Uterus (tissue), 2 donors: ENCODE measurements at regions not wholly inside any gene's neighbourhood (a gene's known extent, or its start where the extent isn't known, plus 50 kb on each side); places are given as distances from the start of the nearest gene placed in this dataset.

Source experiments
- CTCF ChIP-seq, 4 experiments: fragments of 200-600 bp in 2 of 4; fragments of 450-650 bp in 2 of 4; sonication (generic) in 2 of 4; IDR thresholded peaks; one replicate each; pipeline ENCODE4 v1.5.1; 2016 to 2019; ENCODE audit warnings: antibody characterized with exemption in 4 of 4, mild to moderate bottlenecking in 2 of 4, moderate library complexity in 1 of 4
- POLR2A ChIP-seq, 2 donors: fragments of 450-650 bp; IDR thresholded peaks; one replicate each; pipeline ENCODE4 v1.6.1; 2016; ENCODE audit warnings: antibody characterized with exemption in 2 of 2, mild to moderate bottlenecking in 1 of 2, moderate library complexity in 1 of 2

- TF ChIP-seq CTCF (IDR thresholded peaks at IDR 0.05) = no peak
- TF ChIP-seq POLR2A (IDR thresholded peaks at IDR 0.05) = no peak
Measured at GRCh38 chr3:78165876-78166275, 1126.0 kb downstream of the ROBO2 start.
